HepG2 (cell line): ENCODE measurements at regions not wholly inside any gene's neighbourhood (a gene's known extent, or its start where the extent isn't known, plus 50 kb on each side); places are given as distances from the start of the nearest gene placed in this dataset.

Experiments used
- BCL6 ChIP-seq: IDR thresholded peaks from 2 replicates; pipeline ENCODE4 v1.6.1; 2016; ENCODE audit warnings: missing genetic modification reagents, missing compliant biosample characterization
- FOXP1 ChIP-seq, 2 experiments: fragments of 450-650 bp in 1 of 2; IDR thresholded peaks; 2 replicates each; pipeline ENCODE4 v1.6.1; 2017 to 2018; ENCODE audit warnings: antibody characterized with exemption in 1 of 2
- GATAD2A ChIP-seq: IDR thresholded peaks from 2 replicates; pipeline ENCODE4 v1.6.1; 2016
- MTA3 ChIP-seq: sonication (generic); formaldehyde crosslinking; IDR thresholded peaks from 2 replicates; pipeline ENCODE4 v1.4.0; 2020; ENCODE audit warnings: missing genetic modification reagents
- ONECUT2 ChIP-seq: sonication (generic); formaldehyde crosslinking; IDR thresholded peaks from 2 replicates; pipeline ENCODE4 v1.4.0; 2020; ENCODE audit warnings: missing genetic modification reagents
- RFXAP ChIP-seq: sonication (generic); formaldehyde crosslinking; IDR thresholded peaks from 2 replicates; pipeline ENCODE4 v1.4.0; 2020; ENCODE audit warnings: missing genetic modification reagents, borderline replicate concordance
- TCF7 ChIP-seq: sonication (generic); IDR thresholded peaks from 2 replicates; pipeline ENCODE4 v1.6.1; 2016; ENCODE audit warnings: antibody characterized with exemption, low read depth
- TF ChIP-seq, protein P1 (sequence below): sonication (generic); formaldehyde crosslinking; IDR thresholded peaks from 2 replicates; pipeline ENCODE4 v1.4.0; 2020; ENCODE audit warnings: missing genetic modification reagents
- TF ChIP-seq, protein P2 (sequence below): sonication (generic); IDR thresholded peaks from 2 replicates; pipeline ENCODE4 v1.6.1; 2016; ENCODE audit warnings: low read depth, borderline replicate concordance
- TF ChIP-seq, protein P3 (sequence below): sonication (generic); formaldehyde crosslinking; conservative IDR thresholded peaks from 2 replicates; pipeline ENCODE4 v1.4.0; 2020; ENCODE audit warnings: mild to moderate bottlenecking, missing genetic modification reagents, moderate library complexity

DNA sequence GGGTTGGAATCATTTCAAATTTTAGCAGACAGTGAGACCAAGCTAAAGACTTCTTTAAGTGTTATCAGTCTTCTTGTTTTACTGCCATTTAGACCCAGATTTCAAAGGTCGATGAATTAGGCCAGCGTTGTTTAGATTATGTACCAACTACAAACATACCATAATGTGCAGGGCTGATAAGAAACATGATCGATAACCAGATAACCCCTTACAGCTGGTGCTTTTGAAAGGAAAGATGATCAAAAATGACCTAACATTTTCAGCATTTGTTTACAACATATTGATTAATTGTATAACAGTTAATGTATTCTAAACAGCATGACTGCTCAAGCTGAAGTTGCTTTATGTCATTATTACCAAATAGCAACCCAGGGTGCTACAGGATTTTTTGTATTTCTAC, 400.4 kb upstream of the FAM241A start (continued):
- TF ChIP-seq RFXAP: no peak
- no peak for TF ChIP-seq BCL6
- TF ChIP-seq GATAD2A (CRISPR knock-in tag): peak; percentile 42; the same call in 1 of the 2 replicates
- TF ChIP-seq, protein P1, sequence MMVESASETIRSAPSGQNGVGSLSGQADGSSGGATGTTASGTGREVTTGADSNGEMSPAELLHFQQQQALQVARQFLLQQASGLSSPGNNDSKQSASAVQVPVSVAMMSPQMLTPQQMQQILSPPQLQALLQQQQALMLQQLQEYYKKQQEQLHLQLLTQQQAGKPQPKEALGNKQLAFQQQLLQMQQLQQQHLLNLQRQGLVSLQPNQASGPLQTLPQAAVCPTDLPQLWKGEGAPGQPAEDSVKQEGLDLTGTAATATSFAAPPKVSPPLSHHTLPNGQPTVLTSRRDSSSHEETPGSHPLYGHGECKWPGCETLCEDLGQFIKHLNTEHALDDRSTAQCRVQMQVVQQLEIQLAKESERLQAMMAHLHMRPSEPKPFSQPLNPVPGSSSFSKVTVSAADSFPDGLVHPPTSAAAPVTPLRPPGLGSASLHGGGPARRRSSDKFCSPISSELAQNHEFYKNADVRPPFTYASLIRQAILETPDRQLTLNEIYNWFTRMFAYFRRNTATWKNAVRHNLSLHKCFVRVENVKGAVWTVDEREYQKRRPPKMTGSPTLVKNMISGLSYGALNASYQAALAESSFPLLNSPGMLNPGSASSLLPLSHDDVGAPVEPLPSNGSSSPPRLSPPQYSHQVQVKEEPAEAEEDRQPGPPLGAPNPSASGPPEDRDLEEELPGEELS (CRISPR knock-in tag): 0 out of 2 replicates have a peak, but pooled peaks have one; percentile 41
- peak; percentile 72 for TF ChIP-seq ONECUT2
- TF ChIP-seq TCF7: peak; percentile 36; the same call in 1 of the 2 replicates
- TF ChIP-seq FOXP1 (IDR thresholded peaks at IDR 0.05): no peak
- TF ChIP-seq FOXP1 (CRISPR knock-in tag; IDR thresholded peaks at IDR 0.05): peak; percentile 70; the same call in 1 of the 2 replicates
- TF ChIP-seq, protein P2, sequence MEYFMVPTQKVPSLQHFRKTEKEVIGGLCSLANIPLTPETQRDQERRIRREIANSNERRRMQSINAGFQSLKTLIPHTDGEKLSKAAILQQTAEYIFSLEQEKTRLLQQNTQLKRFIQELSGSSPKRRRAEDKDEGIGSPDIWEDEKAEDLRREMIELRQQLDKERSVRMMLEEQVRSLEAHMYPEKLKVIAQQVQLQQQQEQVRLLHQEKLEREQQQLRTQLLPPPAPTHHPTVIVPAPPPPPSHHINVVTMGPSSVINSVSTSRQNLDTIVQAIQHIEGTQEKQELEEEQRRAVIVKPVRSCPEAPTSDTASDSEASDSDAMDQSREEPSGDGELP: peak; percentile 51; the same call in 1 of the 2 replicates
- no peak for TF ChIP-seq MTA3 (CRISPR knock-in tag)
- TF ChIP-seq, protein P3, sequence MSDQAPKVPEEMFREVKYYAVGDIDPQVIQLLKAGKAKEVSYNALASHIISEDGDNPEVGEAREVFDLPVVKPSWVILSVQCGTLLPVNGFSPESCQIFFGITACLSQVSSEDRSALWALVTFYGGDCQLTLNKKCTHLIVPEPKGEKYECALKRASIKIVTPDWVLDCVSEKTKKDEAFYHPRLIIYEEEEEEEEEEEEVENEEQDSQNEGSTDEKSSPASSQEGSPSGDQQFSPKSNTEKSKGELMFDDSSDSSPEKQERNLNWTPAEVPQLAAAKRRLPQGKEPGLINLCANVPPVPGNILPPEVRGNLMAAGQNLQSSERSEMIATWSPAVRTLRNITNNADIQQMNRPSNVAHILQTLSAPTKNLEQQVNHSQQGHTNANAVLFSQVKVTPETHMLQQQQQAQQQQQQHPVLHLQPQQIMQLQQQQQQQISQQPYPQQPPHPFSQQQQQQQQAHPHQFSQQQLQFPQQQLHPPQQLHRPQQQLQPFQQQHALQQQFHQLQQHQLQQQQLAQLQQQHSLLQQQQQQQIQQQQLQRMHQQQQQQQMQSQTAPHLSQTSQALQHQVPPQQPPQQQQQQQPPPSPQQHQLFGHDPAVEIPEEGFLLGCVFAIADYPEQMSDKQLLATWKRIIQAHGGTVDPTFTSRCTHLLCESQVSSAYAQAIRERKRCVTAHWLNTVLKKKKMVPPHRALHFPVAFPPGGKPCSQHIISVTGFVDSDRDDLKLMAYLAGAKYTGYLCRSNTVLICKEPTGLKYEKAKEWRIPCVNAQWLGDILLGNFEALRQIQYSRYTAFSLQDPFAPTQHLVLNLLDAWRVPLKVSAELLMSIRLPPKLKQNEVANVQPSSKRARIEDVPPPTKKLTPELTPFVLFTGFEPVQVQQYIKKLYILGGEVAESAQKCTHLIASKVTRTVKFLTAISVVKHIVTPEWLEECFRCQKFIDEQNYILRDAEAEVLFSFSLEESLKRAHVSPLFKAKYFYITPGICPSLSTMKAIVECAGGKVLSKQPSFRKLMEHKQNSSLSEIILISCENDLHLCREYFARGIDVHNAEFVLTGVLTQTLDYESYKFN (CRISPR knock-in tag): peak; percentile 43; the same call in 1 of the 2 replicates
- TF ChIP-seq, all 625 proteins: peak for 15
